WTC11 (cell line): ENCODE measurements at regions not wholly inside any gene's neighbourhood (a gene's known extent, or its start where the extent isn't known, plus 50 kb on each side); places are given as distances from the start of the nearest gene placed in this dataset.

Experiments used
- ATAC-seq: fragments of 200-7000 bp; cut with Tn5 transposase; 2 replicates; pipeline ENCODE4 v1.10.0; 2021; ENCODE audit warnings: mild to moderate bottlenecking, moderate library complexity
- CTCF ChIA-PET: fragments of 300-600 bp; sonication (Branson Sonifier 250); formaldehyde crosslinking; loops from one replicate; lab custom pipeline; 2021; ENCODE audit warnings: antibody characterized with exemption; lab: Charles Lee
- POLR2A ChIA-PET: fragments of 350-600 bp; sonication (Branson Sonifier 250); formaldehyde crosslinking; loops from one replicate; lab custom pipeline; 2021; ENCODE audit warnings: antibody characterized with exemption; lab: Charles Lee
- DNase-seq: peaks from one replicate; pipeline ENCODE4 v3.0.0; 2021; ENCODE audit warnings: low spot score
- H3K27ac Mint-ChIP-seq: 2 replicates; pipeline ENCODE4 v1.8.0; 2021; ENCODE audit warnings: mixed read lengths
- H3K27me3 Mint-ChIP-seq: 2 replicates; pipeline ENCODE4 v1.8.0; 2021; ENCODE audit warnings: low read depth, mild to moderate bottlenecking, moderate library complexity, mixed read lengths
- H3K36me3 Mint-ChIP-seq: 2 replicates; pipeline ENCODE4 v1.8.0; 2021; ENCODE audit warnings: mixed read lengths
- H3K4me1 Mint-ChIP-seq: 2 replicates; pipeline ENCODE4 v1.8.0; 2022; ENCODE audit warnings: mixed read lengths
- H3K4me3 Mint-ChIP-seq: 2 replicates; pipeline ENCODE4 v1.8.0; 2021; ENCODE audit warnings: mild to moderate bottlenecking, moderate library complexity, mixed read lengths
- H3K9me3 Mint-ChIP-seq: 2 replicates; pipeline ENCODE4 v1.8.0; 2021; ENCODE audit warnings: mixed read lengths
- ARID4B ChIP-seq: sonication (generic); formaldehyde crosslinking; IDR thresholded peaks from 2 replicates; pipeline ENCODE4 v1.8.0; 2023; ENCODE audit warnings: missing genetic modification reagents, mild to moderate bottlenecking, borderline replicate concordance
- ELF4 ChIP-seq: sonication (generic); formaldehyde crosslinking; IDR thresholded peaks from 2 replicates; pipeline ENCODE4 v1.8.1; 2022; ENCODE audit warnings: low read depth, mild to moderate bottlenecking, moderate library complexity, missing genetic modification reagents
- EMX1 ChIP-seq: fragments of 250-450 bp; sonication (Bioruptor Pico); IDR thresholded peaks from 2 replicates; pipeline ENCODE4 v1.8.0; 2021; ENCODE audit warnings: mild to moderate bottlenecking
- FOXJ3 ChIP-seq: sonication (generic); formaldehyde crosslinking; IDR thresholded peaks from 2 replicates; pipeline ENCODE4 v1.9.0; 2021; ENCODE audit warnings: missing genetic modification reagents, mild to moderate bottlenecking, borderline replicate concordance
- FOXK1 ChIP-seq: sonication (generic); formaldehyde crosslinking; IDR thresholded peaks from 2 replicates; pipeline ENCODE4 v1.8.0; 2022; ENCODE audit warnings: mild to moderate bottlenecking, moderate library complexity, missing genetic modification reagents
- JUN ChIP-seq: sonication (generic); formaldehyde crosslinking; IDR thresholded peaks from 2 replicates; pipeline ENCODE4 v1.8.0; 2023; ENCODE audit warnings: mild to moderate bottlenecking, missing genetic modification reagents
- MXD4 ChIP-seq: fragments of 250-450 bp; sonication (Bioruptor Pico); IDR thresholded peaks from 2 replicates; pipeline ENCODE4 v1.8.0; 2021; ENCODE audit warnings: mild to moderate bottlenecking, moderate library complexity, borderline replicate concordance
- MYBL2 ChIP-seq: sonication (generic); formaldehyde crosslinking; IDR thresholded peaks from 2 replicates; pipeline ENCODE4 v1.8.1; 2023; ENCODE audit warnings: mild to moderate bottlenecking, moderate library complexity, missing genetic modification reagents
- NFE2L1 ChIP-seq: sonication (generic); formaldehyde crosslinking; IDR thresholded peaks from 2 replicates; pipeline ENCODE4 v1.8.1; 2023; ENCODE audit warnings: missing genetic modification reagents
- NR1H2 ChIP-seq: sonication (generic); formaldehyde crosslinking; IDR thresholded peaks from 2 replicates; pipeline ENCODE4 v1.9.0; 2021; ENCODE audit warnings: mild to moderate bottlenecking, moderate library complexity, missing genetic modification reagents
- NR3C1 ChIP-seq: sonication (generic); formaldehyde crosslinking; conservative IDR thresholded peaks from 2 replicates; pipeline ENCODE4 v1.8.1; 2023; ENCODE audit warnings: low read depth, mild to moderate bottlenecking, missing genetic modification reagents
- RELA ChIP-seq: sonication (generic); formaldehyde crosslinking; IDR thresholded peaks from 2 replicates; pipeline ENCODE4 v1.8.1; 2022; ENCODE audit warnings: missing genetic modification reagents, mild to moderate bottlenecking, borderline replicate concordance
- SMAD3 ChIP-seq: sonication (generic); formaldehyde crosslinking; IDR thresholded peaks from 2 replicates; pipeline ENCODE4 v1.8.0; 2022; ENCODE audit warnings: missing genetic modification reagents, mild to moderate bottlenecking, borderline replicate concordance
- ZNF232 ChIP-seq: sonication (generic); formaldehyde crosslinking; IDR thresholded peaks from 2 replicates; pipeline ENCODE4 v1.8.0; 2022; ENCODE audit warnings: mild to moderate bottlenecking, missing genetic modification reagents
- ZNF671 ChIP-seq: fragments of 250-450 bp; sonication (Bioruptor Pico); IDR thresholded peaks from 2 replicates; pipeline ENCODE4 v1.8.0; 2021; ENCODE audit warnings: mild to moderate bottlenecking
- TF ChIP-seq, protein P1 (sequence below): fragments of 250-450 bp; sonication (Bioruptor Pico); conservative IDR thresholded peaks from 2 replicates; pipeline ENCODE4 v1.9.0; 2021; ENCODE audit warnings: mild to moderate bottlenecking
- TF ChIP-seq, protein P2 (sequence below): sonication (generic); formaldehyde crosslinking; IDR thresholded peaks from 2 replicates; pipeline ENCODE4 v1.8.1; 2022; ENCODE audit warnings: mild to moderate bottlenecking, missing genetic modification reagents, moderate library complexity, borderline replicate concordance
- TF ChIP-seq, protein P3 (sequence below): fragments of 250-450 bp; sonication (Bioruptor Pico); IDR thresholded peaks from 2 replicates; pipeline ENCODE4 v1.9.0; 2021; ENCODE audit warnings: mild to moderate bottlenecking, borderline replicate concordance
- TF ChIP-seq, protein P4 (sequence below): sonication (generic); formaldehyde crosslinking; IDR thresholded peaks from 2 replicates; pipeline ENCODE4 v1.8.0; 2022; ENCODE audit warnings: mild to moderate bottlenecking, missing genetic modification reagents

DNA sequence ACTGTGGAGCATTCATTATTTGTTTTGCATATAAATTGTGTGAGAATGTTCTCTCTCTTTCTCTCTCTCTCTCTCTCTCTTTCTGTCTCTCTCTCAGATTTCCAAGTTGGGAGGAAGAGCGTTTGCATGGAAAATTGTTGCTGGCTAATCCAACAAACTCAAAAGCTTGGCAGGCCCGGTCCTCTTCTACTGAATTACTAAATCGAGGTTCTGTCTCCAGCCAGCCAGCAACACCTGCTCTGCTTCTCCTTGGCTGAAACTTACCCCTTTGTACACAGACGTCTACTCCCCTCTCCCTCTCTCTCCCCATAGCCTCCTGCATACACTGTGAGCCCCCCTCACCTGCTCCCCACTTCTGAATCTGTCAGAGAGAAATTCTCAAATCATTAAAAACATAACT lies 996.4 kb upstream of the AUTS2 start (continued):
- TF ChIP-seq, protein P1, sequence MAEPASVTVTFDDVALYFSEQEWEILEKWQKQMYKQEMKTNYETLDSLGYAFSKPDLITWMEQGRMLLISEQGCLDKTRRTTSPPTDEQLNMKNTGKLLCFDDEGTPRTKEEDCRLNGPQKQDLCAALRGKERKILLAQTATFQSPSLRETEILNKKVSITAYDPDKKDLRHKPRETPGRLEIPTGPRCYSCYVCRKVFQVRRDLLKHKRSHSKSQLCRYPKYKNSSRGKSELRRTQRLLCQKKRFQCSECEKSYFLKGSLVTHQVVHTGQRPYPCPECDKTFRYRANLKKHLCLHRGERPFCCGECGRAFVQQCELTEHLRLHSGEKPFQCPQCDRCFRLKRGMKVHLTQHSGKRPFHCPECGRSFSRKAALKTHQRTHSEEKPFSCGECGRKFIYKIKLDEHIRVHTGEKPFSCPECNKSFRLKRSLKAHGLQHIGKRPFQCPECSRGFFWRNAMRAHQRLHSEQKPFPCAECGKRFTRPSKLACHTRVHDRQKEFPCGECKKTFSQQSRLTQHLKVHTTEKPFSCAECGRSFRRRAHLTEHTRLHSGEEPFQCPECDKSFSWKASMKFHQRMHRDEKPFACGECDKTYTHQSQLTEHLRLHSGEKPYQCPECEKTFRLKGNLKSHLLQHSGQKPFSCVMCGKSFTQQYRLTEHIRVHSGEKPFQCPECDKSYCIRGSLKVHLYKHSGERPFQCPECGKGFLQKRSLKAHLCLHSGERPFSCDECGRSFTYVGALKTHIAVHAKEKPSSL (CRISPR knock-in tag): no peak
- TF ChIP-seq, protein P2, sequence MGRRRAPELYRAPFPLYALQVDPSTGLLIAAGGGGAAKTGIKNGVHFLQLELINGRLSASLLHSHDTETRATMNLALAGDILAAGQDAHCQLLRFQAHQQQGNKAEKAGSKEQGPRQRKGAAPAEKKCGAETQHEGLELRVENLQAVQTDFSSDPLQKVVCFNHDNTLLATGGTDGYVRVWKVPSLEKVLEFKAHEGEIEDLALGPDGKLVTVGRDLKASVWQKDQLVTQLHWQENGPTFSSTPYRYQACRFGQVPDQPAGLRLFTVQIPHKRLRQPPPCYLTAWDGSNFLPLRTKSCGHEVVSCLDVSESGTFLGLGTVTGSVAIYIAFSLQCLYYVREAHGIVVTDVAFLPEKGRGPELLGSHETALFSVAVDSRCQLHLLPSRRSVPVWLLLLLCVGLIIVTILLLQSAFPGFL (CRISPR knock-in tag): no peak

GRCh38 chr7:68604541-68604940 lies 993.7 kb upstream of the AUTS2 start:
- peaks cover 6% of the 10 kb centered on the region for H3K4me1 Mint-ChIP-seq
- H3K9me3 Mint-ChIP-seq: peaks cover 27% of the 10 kb centered on the region
- POLR2A ChIA-PET: no interaction called here
- no peak overlapping the region for H3K27ac Mint-ChIP-seq
- no peak overlapping the region for H3K4me3 Mint-ChIP-seq
- H3K27me3 Mint-ChIP-seq: no peaks in the 10 kb centered on the region
- no peak for TF ChIP-seq RELA (CRISPR knock-in tag)
- no peak for TF ChIP-seq NFE2L1 (CRISPR knock-in tag)
- TF ChIP-seq ELF4 (CRISPR knock-in tag): no peak
- no peak for TF ChIP-seq EMX1 (CRISPR knock-in tag)
- TF ChIP-seq, protein P2 (CRISPR knock-in tag): no peak
- no peak for TF ChIP-seq ARID4B (CRISPR knock-in tag)
- no peak for TF ChIP-seq MXD4 (CRISPR knock-in tag)
- TF ChIP-seq ZNF671 (CRISPR knock-in tag): no peak
- no peak for TF ChIP-seq JUN (CRISPR knock-in tag)
- no peak for TF ChIP-seq NR3C1 (CRISPR knock-in tag)
- TF ChIP-seq ZNF232 (CRISPR knock-in tag): no peak
- TF ChIP-seq SMAD3 (CRISPR knock-in tag): no peak
- no peak for DNase-seq
- CTCF ChIA-PET: no interaction called here
- ATAC-seq: no peak
- peaks cover 18% of the 10 kb centered on the region for H3K36me3 Mint-ChIP-seq

DNA sequence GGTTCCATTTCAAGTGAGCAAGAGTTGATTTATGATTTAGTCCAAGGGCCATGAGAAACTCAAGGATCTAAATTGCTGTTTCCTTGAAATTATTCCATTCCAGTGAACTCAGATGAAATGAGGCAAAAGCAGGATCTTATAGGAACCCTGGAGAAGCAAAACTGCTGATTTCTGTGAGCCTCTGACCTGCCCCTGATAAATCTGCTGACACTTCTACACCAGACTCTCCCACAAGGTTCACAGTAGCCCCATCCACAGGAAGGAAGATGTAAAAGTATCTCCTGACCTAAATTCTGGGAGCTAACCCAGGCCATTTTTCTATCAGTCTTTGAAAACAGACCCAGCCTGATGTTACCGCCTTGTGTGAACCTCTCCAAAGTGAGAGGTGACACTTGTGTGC lies 987.6 kb upstream of the AUTS2 start:
- Mint-ChIP-seq H3K27ac (no peak overlapping the region), H3K9me3 (peaks cover 61% of the 10 kb centered on the region), H3K27me3 (peaks cover 5% of the 10 kb centered on the region; the same call in 1 of the 2 replicates), H3K36me3 (peaks cover 23% of the 10 kb centered on the region), H3K4me1 (peaks cover 25% of the 10 kb centered on the region), H3K4me3 (no peak overlapping the region)
- ChIA-PET CTCF (no interaction called here), POLR2A (no interaction called here)
- no peak for DNase-seq
- ATAC-seq: no peak
- TF ChIP-seq NR1H2 (no peak), FOXK1 (no peak), MYBL2 (CRISPR knock-in tag) (no peak), FOXJ3 (CRISPR knock-in tag) (no peak)
- TF ChIP-seq, protein P3, sequence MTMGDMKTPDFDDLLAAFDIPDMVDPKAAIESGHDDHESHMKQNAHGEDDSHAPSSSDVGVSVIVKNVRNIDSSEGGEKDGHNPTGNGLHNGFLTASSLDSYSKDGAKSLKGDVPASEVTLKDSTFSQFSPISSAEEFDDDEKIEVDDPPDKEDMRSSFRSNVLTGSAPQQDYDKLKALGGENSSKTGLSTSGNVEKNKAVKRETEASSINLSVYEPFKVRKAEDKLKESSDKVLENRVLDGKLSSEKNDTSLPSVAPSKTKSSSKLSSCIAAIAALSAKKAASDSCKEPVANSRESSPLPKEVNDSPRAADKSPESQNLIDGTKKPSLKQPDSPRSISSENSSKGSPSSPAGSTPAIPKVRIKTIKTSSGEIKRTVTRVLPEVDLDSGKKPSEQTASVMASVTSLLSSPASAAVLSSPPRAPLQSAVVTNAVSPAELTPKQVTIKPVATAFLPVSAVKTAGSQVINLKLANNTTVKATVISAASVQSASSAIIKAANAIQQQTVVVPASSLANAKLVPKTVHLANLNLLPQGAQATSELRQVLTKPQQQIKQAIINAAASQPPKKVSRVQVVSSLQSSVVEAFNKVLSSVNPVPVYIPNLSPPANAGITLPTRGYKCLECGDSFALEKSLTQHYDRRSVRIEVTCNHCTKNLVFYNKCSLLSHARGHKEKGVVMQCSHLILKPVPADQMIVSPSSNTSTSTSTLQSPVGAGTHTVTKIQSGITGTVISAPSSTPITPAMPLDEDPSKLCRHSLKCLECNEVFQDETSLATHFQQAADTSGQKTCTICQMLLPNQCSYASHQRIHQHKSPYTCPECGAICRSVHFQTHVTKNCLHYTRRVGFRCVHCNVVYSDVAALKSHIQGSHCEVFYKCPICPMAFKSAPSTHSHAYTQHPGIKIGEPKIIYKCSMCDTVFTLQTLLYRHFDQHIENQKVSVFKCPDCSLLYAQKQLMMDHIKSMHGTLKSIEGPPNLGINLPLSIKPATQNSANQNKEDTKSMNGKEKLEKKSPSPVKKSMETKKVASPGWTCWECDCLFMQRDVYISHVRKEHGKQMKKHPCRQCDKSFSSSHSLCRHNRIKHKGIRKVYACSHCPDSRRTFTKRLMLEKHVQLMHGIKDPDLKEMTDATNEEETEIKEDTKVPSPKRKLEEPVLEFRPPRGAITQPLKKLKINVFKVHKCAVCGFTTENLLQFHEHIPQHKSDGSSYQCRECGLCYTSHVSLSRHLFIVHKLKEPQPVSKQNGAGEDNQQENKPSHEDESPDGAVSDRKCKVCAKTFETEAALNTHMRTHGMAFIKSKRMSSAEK: no peak
- TF ChIP-seq, protein P4, sequence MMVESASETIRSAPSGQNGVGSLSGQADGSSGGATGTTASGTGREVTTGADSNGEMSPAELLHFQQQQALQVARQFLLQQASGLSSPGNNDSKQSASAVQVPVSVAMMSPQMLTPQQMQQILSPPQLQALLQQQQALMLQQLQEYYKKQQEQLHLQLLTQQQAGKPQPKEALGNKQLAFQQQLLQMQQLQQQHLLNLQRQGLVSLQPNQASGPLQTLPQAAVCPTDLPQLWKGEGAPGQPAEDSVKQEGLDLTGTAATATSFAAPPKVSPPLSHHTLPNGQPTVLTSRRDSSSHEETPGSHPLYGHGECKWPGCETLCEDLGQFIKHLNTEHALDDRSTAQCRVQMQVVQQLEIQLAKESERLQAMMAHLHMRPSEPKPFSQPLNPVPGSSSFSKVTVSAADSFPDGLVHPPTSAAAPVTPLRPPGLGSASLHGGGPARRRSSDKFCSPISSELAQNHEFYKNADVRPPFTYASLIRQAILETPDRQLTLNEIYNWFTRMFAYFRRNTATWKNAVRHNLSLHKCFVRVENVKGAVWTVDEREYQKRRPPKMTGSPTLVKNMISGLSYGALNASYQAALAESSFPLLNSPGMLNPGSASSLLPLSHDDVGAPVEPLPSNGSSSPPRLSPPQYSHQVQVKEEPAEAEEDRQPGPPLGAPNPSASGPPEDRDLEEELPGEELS (CRISPR knock-in tag): no peak
